Cardiac muscle cell (in vitro differentiated cells and primary cell): ENCODE measurements at regions not wholly inside any gene's neighbourhood (a gene's known extent, or its start where the extent isn't known, plus 50 kb on each side); places are given as distances from the start of the nearest gene placed in this dataset.

ENCODE experiments used
- DNase-seq, 2 donors: peaks; one replicate each; pipeline versions ENCODE4 v3.0.0 to v3.0.0-alpha.2; 2010 to 2017; ENCODE audit warnings: low read depth in 1 of 2, low spot score in 1 of 2
- H3K27ac ChIP-seq: fragments of 200-600 bp; sonication (generic); 2 replicates; pipeline ENCODE4 v1.5.1; 2016
- H3K27me3 ChIP-seq: fragments of 200-600 bp; sonication (generic); 2 replicates; pipeline ENCODE4 v1.6.0; 2016; ENCODE audit warnings: control low read depth
- H3K36me3 ChIP-seq: fragments of 200-600 bp; sonication (generic); 2 replicates; pipeline ENCODE4 v1.5.1; 2016; ENCODE audit warnings: control low read depth
- H3K4me1 ChIP-seq: fragments of 200-600 bp; sonication (generic); 2 replicates; pipeline ENCODE4 v1.8.1; 2017; ENCODE audit warnings: low read depth, mild to moderate bottlenecking, mixed run types
- H3K4me3 ChIP-seq: fragments of 200-600 bp; sonication (generic); 2 replicates; pipeline ENCODE4 v1.5.1; 2016; ENCODE audit warnings: mild to moderate bottlenecking
- H3K9me3 ChIP-seq: fragments of 200-600 bp; sonication (generic); 2 replicates; pipeline ENCODE4 v1.5.1; 2017; ENCODE audit warnings: low read depth, mild to moderate bottlenecking, control low read depth
- CTCF ChIP-seq: IDR thresholded peaks from 2 replicates; pipeline ENCODE4 v1.5.1; 2012; ENCODE audit warnings: low read depth, mild to moderate bottlenecking, low read length

GRCh38 chr3:124509884-124510283 lies 220.4 kb upstream of the UMPS start:
- TF ChIP-seq CTCF: no peak
- H3K4me3 ChIP-seq: no peak overlapping the region
- no peaks in the 10 kb centered on the region for H3K9me3 ChIP-seq
- no peaks in the 10 kb centered on the region for H3K4me1 ChIP-seq
- no peak for DNase-seq
- no peaks in the 10 kb centered on the region for H3K36me3 ChIP-seq
- H3K27ac ChIP-seq: no peak overlapping the region
- no peaks in the 10 kb centered on the region for H3K27me3 ChIP-seq

- H3K27me3 ChIP-seq: no peaks in the 10 kb centered on the region
- H3K36me3 ChIP-seq: no peaks in the 10 kb centered on the region
- no peaks in the 10 kb centered on the region for H3K4me1 ChIP-seq
- no peak overlapping the region for H3K4me3 ChIP-seq
- TF ChIP-seq CTCF: no peak
- H3K27ac ChIP-seq: no peak overlapping the region
- no peaks in the 10 kb centered on the region for H3K9me3 ChIP-seq
- DNase-seq: no peak
Observed at GRCh38 chr3:124510290-124510689, 220.0 kb upstream of the UMPS start.

- no peak overlapping the region for H3K4me3 ChIP-seq
- no peak for TF ChIP-seq CTCF
- no peaks in the 10 kb centered on the region for H3K27me3 ChIP-seq
- no peaks in the 10 kb centered on the region for H3K36me3 ChIP-seq
- no peaks in the 10 kb centered on the region for H3K4me1 ChIP-seq
- H3K27ac ChIP-seq: no peak overlapping the region
- DNase-seq: no peak
- H3K9me3 ChIP-seq: no peaks in the 10 kb centered on the region
Observed at GRCh38 chr3:124512881-124513609, 217.2 kb upstream of the UMPS start.

GRCh38 chr3:124513610-124513997 lies 216.6 kb upstream of the UMPS start:
- no peaks in the 10 kb centered on the region for H3K27me3 ChIP-seq
- no peak overlapping the region for H3K4me3 ChIP-seq
- no peak for TF ChIP-seq CTCF
- H3K27ac ChIP-seq: no peak overlapping the region
- no peaks in the 10 kb centered on the region for H3K4me1 ChIP-seq
- H3K36me3 ChIP-seq: no peaks in the 10 kb centered on the region
- no peaks in the 10 kb centered on the region for H3K9me3 ChIP-seq
- no peak for DNase-seq

GRCh38 chr3:124514683-124515082 lies 215.6 kb upstream of the UMPS start:
- no peak for DNase-seq
- Histone ChIP-seq H3K4me1 (no peaks in the 10 kb centered on the region), H3K27me3 (no peaks in the 10 kb centered on the region), H3K9me3 (no peaks in the 10 kb centered on the region), H3K27ac (no peak overlapping the region), H3K4me3 (no peak overlapping the region), H3K36me3 (no peaks in the 10 kb centered on the region)
- no peak for TF ChIP-seq CTCF

GRCh38 chr3:124516333-124516732 lies 213.9 kb upstream of the UMPS start:
- no peak for DNase-seq
- H3K27ac ChIP-seq: no peak overlapping the region
- H3K4me3 ChIP-seq: no peak overlapping the region
- H3K9me3 ChIP-seq: no peaks in the 10 kb centered on the region
- H3K36me3 ChIP-seq: no peaks in the 10 kb centered on the region
- no peak for TF ChIP-seq CTCF
- no peaks in the 10 kb centered on the region for H3K27me3 ChIP-seq
- H3K4me1 ChIP-seq: no peaks in the 10 kb centered on the region
